ENCODE measurements at regions not wholly inside any gene's neighbourhood (a gene's known extent, or its start where the extent isn't known, plus 50 kb on each side); places are given as distances from the start of the nearest gene placed in this dataset.

DNA sequence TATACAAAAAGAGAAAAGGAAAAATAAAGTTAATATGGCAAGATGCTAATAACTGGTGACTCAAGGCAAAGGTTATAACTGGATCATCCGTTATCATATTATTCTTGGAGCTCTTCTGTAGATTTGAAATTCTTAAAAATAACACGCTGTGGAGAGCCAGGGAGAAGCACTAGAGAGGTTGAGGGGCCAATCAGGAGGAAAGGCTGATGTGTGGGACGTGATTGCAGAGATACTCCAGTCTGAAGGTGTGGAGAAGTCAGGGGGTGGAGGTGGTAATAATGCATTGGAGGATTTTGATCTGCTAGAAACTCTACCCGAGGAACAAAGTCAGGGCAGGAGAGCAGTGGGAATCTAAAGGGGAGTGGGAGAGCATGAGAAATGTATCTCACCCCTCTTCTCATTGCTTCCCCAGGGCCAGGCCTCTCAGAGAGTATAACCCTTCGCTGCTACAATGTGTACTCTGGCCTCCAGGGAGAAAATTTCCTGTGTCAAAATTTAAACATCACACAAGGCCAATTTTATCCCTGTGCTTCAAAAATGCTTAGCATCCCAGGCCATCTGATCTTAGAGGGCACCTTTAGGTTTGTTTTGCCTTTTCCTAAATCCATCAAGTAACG lies 211.5 kb upstream of the SEMA6D start:
- TF ChIP-seq, protein P1, sequence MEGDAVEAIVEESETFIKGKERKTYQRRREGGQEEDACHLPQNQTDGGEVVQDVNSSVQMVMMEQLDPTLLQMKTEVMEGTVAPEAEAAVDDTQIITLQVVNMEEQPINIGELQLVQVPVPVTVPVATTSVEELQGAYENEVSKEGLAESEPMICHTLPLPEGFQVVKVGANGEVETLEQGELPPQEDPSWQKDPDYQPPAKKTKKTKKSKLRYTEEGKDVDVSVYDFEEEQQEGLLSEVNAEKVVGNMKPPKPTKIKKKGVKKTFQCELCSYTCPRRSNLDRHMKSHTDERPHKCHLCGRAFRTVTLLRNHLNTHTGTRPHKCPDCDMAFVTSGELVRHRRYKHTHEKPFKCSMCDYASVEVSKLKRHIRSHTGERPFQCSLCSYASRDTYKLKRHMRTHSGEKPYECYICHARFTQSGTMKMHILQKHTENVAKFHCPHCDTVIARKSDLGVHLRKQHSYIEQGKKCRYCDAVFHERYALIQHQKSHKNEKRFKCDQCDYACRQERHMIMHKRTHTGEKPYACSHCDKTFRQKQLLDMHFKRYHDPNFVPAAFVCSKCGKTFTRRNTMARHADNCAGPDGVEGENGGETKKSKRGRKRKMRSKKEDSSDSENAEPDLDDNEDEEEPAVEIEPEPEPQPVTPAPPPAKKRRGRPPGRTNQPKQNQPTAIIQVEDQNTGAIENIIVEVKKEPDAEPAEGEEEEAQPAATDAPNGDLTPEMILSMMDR (IDR thresholded peaks at IDR 0.05), result no peak
- no peak overlapping the region for H3K9ac ChIP-seq (ENCODE audit: low read depth in 2 of 2, low read length in 2 of 2)
- H3K27ac ChIP-seq, result no peak overlapping the region
- H3K4me1 ChIP-seq, result no peaks in the 10 kb centered on the region
- no peaks in the 10 kb centered on the region for H3K27me3 ChIP-seq
- H3K9me3 ChIP-seq, result no peaks in the 10 kb centered on the region
- DNase-seq, result no peak
- H3K36me3 ChIP-seq, result no peaks in the 10 kb centered on the region
- H3K4me3 ChIP-seq, result no peak overlapping the region
- intact Hi-C loops (cut with DNase I), result no loop called here

DNA sequence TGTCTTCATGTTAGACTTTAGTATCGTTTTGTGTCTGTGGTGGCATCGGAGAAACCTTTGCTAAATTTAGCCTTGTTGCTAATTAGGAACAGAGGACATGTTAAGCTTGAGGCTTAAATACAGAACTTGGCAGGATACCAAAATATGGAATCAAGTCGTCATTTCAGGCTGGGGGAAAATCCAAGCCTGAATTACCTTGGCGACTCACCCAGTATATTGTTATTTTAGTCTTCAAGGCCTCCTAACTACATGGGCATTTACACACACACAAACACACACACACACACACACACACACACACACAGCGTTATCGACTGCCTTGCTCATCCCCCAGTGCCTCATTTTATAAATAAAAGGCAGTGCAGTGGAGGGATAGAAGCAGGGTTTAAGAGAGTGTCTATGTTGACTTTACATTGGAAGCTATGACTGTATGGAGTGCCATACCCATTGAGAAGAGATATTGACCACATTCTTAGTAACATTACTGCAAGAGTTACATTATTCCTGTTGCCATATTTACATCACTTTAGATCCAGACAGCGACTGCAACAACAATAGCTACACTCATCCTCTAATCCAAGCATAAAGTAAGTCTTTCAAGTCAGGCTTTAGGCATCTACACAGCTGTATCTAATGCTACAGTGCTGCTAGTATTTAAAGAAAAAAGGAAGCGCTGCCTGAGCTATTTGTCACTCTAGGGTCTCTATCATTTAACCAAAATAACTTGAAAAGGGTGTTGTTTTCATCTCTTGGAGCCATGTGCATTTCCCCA lies 210.8 kb upstream of the SEMA6D start:
- Histone ChIP-seq H3K27me3 (no peaks in the 10 kb centered on the region), H3K4me1 (no peaks in the 10 kb centered on the region), H3K9ac (ENCODE audit: low read depth in 2 of 2, low read length in 2 of 2) (no peak overlapping the region), H3K27ac (no peak overlapping the region), H3K36me3 (no peaks in the 10 kb centered on the region), H3K4me3 (no peak overlapping the region), H3K9me3 (no peaks in the 10 kb centered on the region)
- intact Hi-C loops (cut with DNase I), result no loop called here
- DNase-seq, result no peak
- TF ChIP-seq, protein P1 (IDR thresholded peaks at IDR 0.05), result no peak

DNA sequence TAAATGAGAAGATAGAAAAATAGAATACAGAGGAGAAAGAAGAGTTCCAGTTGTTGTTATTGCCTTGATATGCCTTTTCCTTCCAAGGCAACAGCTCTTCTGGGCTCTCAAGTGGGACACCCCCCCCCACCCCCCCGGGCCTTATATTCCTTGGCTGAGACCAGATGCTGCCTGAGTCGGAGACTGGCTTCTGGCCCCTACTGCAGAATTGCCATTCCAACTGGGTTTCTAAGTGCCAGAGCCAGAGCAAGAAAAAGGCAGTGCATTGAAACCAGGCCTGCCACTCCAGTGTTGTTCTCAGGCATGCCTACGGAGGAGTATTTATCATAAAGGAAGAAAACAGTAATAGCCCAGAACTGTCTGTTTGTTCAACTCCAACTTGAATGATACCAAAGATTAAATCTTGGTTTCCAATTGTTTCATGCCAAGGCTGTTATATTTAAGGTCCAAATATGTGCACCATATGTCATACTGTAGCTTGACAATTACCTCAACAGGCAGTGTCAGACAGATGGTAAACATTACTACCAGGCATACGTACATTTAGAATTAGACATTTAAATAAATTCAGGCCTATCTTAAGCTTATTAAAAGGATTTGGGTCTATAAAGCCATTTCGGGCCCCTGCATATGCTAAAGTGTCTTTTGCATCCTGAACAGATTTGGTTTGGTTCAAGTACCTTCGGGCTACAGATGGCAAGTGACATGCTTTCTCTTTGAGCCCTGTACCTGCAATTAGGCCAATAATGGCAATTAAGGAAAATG lies 209.9 kb upstream of the SEMA6D start:
- no peak for DNase-seq
- intact Hi-C loops (cut with DNase I), result no loop called here
- Histone ChIP-seq H3K9ac (ENCODE audit: low read depth in 2 of 2, low read length in 2 of 2) (no peak overlapping the region), H3K4me1 (no peaks in the 10 kb centered on the region), H3K27me3 (no peaks in the 10 kb centered on the region), H3K27ac (no peak overlapping the region), H3K36me3 (no peaks in the 10 kb centered on the region), H3K9me3 (no peaks in the 10 kb centered on the region), H3K4me3 (no peak overlapping the region)
- TF ChIP-seq, protein P1 (IDR thresholded peaks at IDR 0.05), result no peak

DNA sequence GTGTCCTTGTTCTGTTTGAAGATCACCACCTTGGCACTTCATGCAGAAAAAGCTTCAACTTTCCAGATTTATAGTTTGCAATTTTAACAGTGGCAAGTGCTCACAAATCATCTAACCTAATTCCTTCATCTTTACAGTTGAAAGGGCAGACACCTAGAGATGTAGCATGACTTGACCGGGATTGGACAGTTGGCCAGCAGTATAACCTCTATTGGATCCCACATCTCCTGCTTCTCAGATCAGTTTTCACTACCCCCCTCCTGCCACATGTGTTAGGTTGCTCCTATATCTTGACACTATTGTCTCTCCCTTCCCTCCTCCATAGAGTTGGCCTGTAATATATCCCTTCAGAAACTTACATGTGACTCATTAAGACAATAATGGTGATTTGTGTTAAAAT lies 206.0 kb upstream of the SEMA6D start:
- H3K9ac ChIP-seq (ENCODE audit: low read depth in 2 of 2, low read length in 2 of 2), result no peak overlapping the region
- no peak overlapping the region for H3K27ac ChIP-seq
- no peaks in the 10 kb centered on the region for H3K9me3 ChIP-seq
- H3K4me1 ChIP-seq, result no peaks in the 10 kb centered on the region
- H3K4me3 ChIP-seq, result no peak overlapping the region
- no peak for DNase-seq
- intact Hi-C loops (cut with DNase I), result loop anchor here (10.0 kb wide), 1 partner anchor 64 kb away; no protein-coding TSS in a partner anchor
- no peaks in the 10 kb centered on the region for H3K27me3 ChIP-seq
- TF ChIP-seq, protein P1 (IDR thresholded peaks at IDR 0.05), result no peak
- no peaks in the 10 kb centered on the region for H3K36me3 ChIP-seq

DNA sequence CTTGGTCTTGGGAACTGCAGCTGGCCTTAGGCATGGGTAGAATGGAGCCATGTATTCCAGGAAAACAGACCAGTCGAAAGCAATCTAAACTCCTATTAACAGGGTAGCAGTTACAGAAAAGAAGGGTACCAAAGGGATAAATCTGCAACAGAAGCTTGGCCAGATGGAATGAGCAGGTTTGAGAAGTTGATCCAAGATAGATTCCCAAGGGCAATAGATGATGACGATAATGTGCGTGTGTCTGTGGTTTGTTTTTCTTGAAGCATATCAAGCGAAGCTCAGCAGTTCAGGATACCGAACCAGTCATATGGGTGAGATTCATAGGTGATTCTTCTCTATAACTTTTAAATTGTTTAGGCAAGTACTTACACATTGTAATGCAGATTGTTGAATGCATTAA lies 203.8 kb upstream of the SEMA6D start:
- no peaks in the 10 kb centered on the region for H3K36me3 ChIP-seq
- H3K9ac ChIP-seq (ENCODE audit: low read depth in 2 of 2, low read length in 2 of 2), result no peak overlapping the region
- H3K9me3 ChIP-seq, result no peaks in the 10 kb centered on the region
- intact Hi-C loops (cut with DNase I), result loop anchor here (10.0 kb wide), 1 partner anchor 61 kb away; no protein-coding TSS in a partner anchor
- no peak overlapping the region for H3K27ac ChIP-seq
- H3K27me3 ChIP-seq, result no peaks in the 10 kb centered on the region
- TF ChIP-seq, protein P1 (IDR thresholded peaks at IDR 0.05), result no peak
- H3K4me1 ChIP-seq, result no peaks in the 10 kb centered on the region
- DNase-seq, result no peak
- H3K4me3 ChIP-seq, result no peak overlapping the region

Measured in colonic mucosa (tissue), 4 donors.